ENCODE measurements at regions not wholly inside any gene's neighbourhood (a gene's known extent, or its start where the extent isn't known, plus 50 kb on each side); places are given as distances from the start of the nearest gene placed in this dataset.

- Histone ChIP-seq H3K79me2 (ENCODE audit: control insufficient read depth, insufficient read depth, low read length) (no peaks in the 10 kb centered on the region), H3K27ac (ENCODE audit: extremely low read depth, low read depth, low read length) (no peak overlapping the region), H3K27me3 (ENCODE audit: control insufficient read depth in 2 of 2, insufficient read depth in 2 of 2, low read length in 2 of 2) (no peaks in the 10 kb centered on the region), H4K20me1 (replicated peaks; ENCODE audit: control insufficient read depth, insufficient read depth, low read length) (no peaks in the 10 kb centered on the region), H3K4me1 (replicated peaks in 1 of 2; ENCODE audit: control insufficient read depth in 2 of 2, insufficient read depth in 2 of 2, low read length in 2 of 2) (no peaks in the 10 kb centered on the region), H2AFZ (ENCODE audit: low read depth, low read length) (no peak overlapping the region), H3K9me3 (replicated peaks; ENCODE audit: control insufficient read depth, insufficient read depth, low read depth, low read length) (no peaks in the 10 kb centered on the region), H3K9ac (ENCODE audit: insufficient read depth in 1 of 2, low read depth in 2 of 2, low read length in 2 of 2) (no peak overlapping the region), H3K36me3 (ENCODE audit: control insufficient read depth, insufficient read depth, low read length) (no peaks in the 10 kb centered on the region), H3K9me1 (ENCODE audit: control insufficient read depth, insufficient read depth, low read length) (no peaks in the 10 kb centered on the region), H3K4me3 (no peak overlapping the region), H3K4me2 (ENCODE audit: insufficient read depth, low read length) (no peak overlapping the region)
- 0% methylated on average over 2 of the region's 2 CpGs for WGBS (ENCODE audit: insufficient coverage, low coverage, missing lambda C conversion rate)
- no TSS peak for BruUV-seq (replicated peaks)
- CTCF ChIA-PET (ENCODE audit: low intra/inter-chr PET ratio): no interaction called here
- FAIRE-seq: no peak
- in situ Hi-C loops (cut with MboI) (no loop called here), intact Hi-C loops (cut with micrococcal nuclease) (no loop called here)
- no peak for DNase-seq (ENCODE audit: extremely low read depth in 1 of 4, low spot score in 3 of 4)
- no peak for ATAC-seq
- TF ChIP-seq JUN (IDR thresholded peaks at IDR 0.05; ENCODE audit: borderline replicate concordance, low read depth, low read length) (no peak), JUN (CRISPR knock-in tag; IDR thresholded peaks at IDR 0.05; ENCODE audit: borderline replicate concordance) (no peak), MIER1 (IDR thresholded peaks at IDR 0.05; ENCODE audit: low read depth) (no peak), GATAD2A (IDR thresholded peaks at IDR 0.05) (no peak), ZNF449 (CRISPR knock-in tag; IDR thresholded peaks at IDR 0.05) (no peak), PHTF2 (CRISPR knock-in tag; IDR thresholded peaks at IDR 0.05) (no peak), PBX2 (CRISPR knock-in tag; IDR thresholded peaks at IDR 0.05; ENCODE audit: low read depth) (no peak), PBX2 (tag; conservative IDR thresholded peaks at IDR 0.05; ENCODE audit: low read depth) (no peak), NR0B1 (IDR thresholded peaks at IDR 0.05; ENCODE audit: partially characterized antibody) (no peak), ELK3 (CRISPR knock-in tag; IDR thresholded peaks at IDR 0.05) (no peak)
- POLR2A ChIA-PET: no interaction called here
These were observed 620.9 kb downstream of the TLL1 start for GRCh38 chr4:166493924-166494345.
